Cortex of kidney (tissue), 1 donor: ENCODE measurements at regions not wholly inside any gene's neighbourhood (a gene's known extent, or its start where the extent isn't known, plus 50 kb on each side); places are given as distances from the start of the nearest gene placed in this dataset.

ENCODE experiments used
- DNase-seq: peaks from one replicate; lab custom pipeline; 2025; lab: John Stamatoyannopoulos, UW

- no peak for DNase-seq
These were observed 150.3 kb upstream of the IRF2BP2 start for GRCh38 chr1:234760303-234760723.

- no peak for DNase-seq
These were observed 149.9 kb upstream of the IRF2BP2 start for GRCh38 chr1:234759888-234760287.

- DNase-seq: no peak
These were observed 148.9 kb upstream of the IRF2BP2 start for GRCh38 chr1:234758851-234759250.

GRCh38 chr1:234756857-234757256 is 146.9 kb upstream of the IRF2BP2 start:
- DNase-seq: no peak

- DNase-seq: no peak
These were observed 146.2 kb upstream of the IRF2BP2 start for GRCh38 chr1:234756066-234756774.

GRCh38 chr1:234755449-234755863 is 145.5 kb upstream of the IRF2BP2 start:
- DNase-seq: no peak

- no peak for DNase-seq
These were observed 144.0 kb upstream of the IRF2BP2 start for GRCh38 chr1:234753979-234754378.

GRCh38 chr1:234752927-234753326 is 142.9 kb upstream of the IRF2BP2 start:
- no peak for DNase-seq

- DNase-seq: no peak
These were observed 141.7 kb upstream of the IRF2BP2 start for GRCh38 chr1:234751678-234752077.

- DNase-seq: no peak
These were observed 141.1 kb upstream of the IRF2BP2 start for GRCh38 chr1:234750922-234751627.

GRCh38 chr1:234748713-234749112 is 138.7 kb upstream of the IRF2BP2 start:
- DNase-seq: no peak

- no peak for DNase-seq
These were observed 138.1 kb upstream of the IRF2BP2 start for GRCh38 chr1:234748066-234748465.

GRCh38 chr1:234746798-234747196 is 136.8 kb upstream of the IRF2BP2 start:
- DNase-seq: no peak

GRCh38 chr1:234745844-234746797 is 136.1 kb upstream of the IRF2BP2 start:
- DNase-seq: no peak

GRCh38 chr1:234745276-234745675 is 135.3 kb upstream of the IRF2BP2 start:
- DNase-seq: no peak

GRCh38 chr1:234743791-234744611 is 134.0 kb upstream of the IRF2BP2 start:
- DNase-seq: no peak

- no peak for DNase-seq
These were observed 132.6 kb upstream of the IRF2BP2 start for GRCh38 chr1:234742622-234743021.

GRCh38 chr1:234737967-234738314 is 128.0 kb upstream of the IRF2BP2 start:
- DNase-seq: no peak

GRCh38 chr1:234735916-234736315 is 125.9 kb upstream of the IRF2BP2 start:
- DNase-seq: no peak

- DNase-seq: no peak
These were observed 125.5 kb upstream of the IRF2BP2 start for GRCh38 chr1:234735476-234735875.

- no peak for DNase-seq
These were observed 124.9 kb upstream of the IRF2BP2 start for GRCh38 chr1:234734869-234735268.

GRCh38 chr1:234734412-234734835 is 124.4 kb upstream of the IRF2BP2 start:
- no peak for DNase-seq
